Fibroblast of lung (primary cell): ENCODE measurements at regions not wholly inside any gene's neighbourhood (a gene's known extent, or its start where the extent isn't known, plus 50 kb on each side); places are given as distances from the start of the nearest gene placed in this dataset.

Source experiments
- DNase-seq, 2 donors: peaks; one replicate each; pipeline versions ENCODE4 v3.0.0 to v3.0.0-alpha.2; 2010; ENCODE audit warnings: low read depth in 2 of 2
- H2AFZ ChIP-seq: 2 replicates; pipeline ENCODE4 v1.5.1; 2012; ENCODE audit warnings: low read length, control low read depth, inconsistent platforms
- H3K27ac ChIP-seq: 2 replicates; pipeline ENCODE4 v1.5.1; 2011; ENCODE audit warnings: low read length, control low read depth; ENCODE audit not compliant: insufficient read depth
- H3K27me3 ChIP-seq: 2 replicates; pipeline ENCODE4 v1.5.1; 2011; ENCODE audit warnings: mild to moderate bottlenecking, low read length; ENCODE audit not compliant: control insufficient read depth, insufficient read depth
- H3K36me3 ChIP-seq: 2 replicates; pipeline ENCODE4 v1.5.1; 2011; ENCODE audit warnings: low read length; ENCODE audit not compliant: control insufficient read depth, insufficient read depth
- H3K4me1 ChIP-seq: 2 replicates; pipeline ENCODE4 v1.5.1; 2011; ENCODE audit warnings: low read length; ENCODE audit not compliant: control insufficient read depth, insufficient read depth; ENCODE audit errors: extremely low read depth
- H3K4me2 ChIP-seq: 2 replicates; pipeline ENCODE4 v1.5.1; 2011; ENCODE audit warnings: low read length, control low read depth; ENCODE audit not compliant: insufficient read depth; ENCODE audit errors: extremely low read depth
- H3K4me3 ChIP-seq, 4 experiments: fragments of 200-600 bp in 1 of 4; sonication (generic) in 1 of 4; replicated peaks in 1 of 4; 2 replicates each; pipeline ENCODE4 v1.5.1; 2011 to 2016; ENCODE audit warnings: low read length in 4 of 4, low read depth in 3 of 4, mild to moderate bottlenecking in 3 of 4, control low read depth in 2 of 4, inconsistent platforms in 1 of 4, mixed read lengths in 1 of 4; ENCODE audit not compliant: insufficient read depth in 1 of 4; ENCODE audit errors: control extremely low read depth in 1 of 4
- H3K79me2 ChIP-seq: 2 replicates; pipeline ENCODE4 v1.5.1; 2012; ENCODE audit warnings: mild to moderate bottlenecking, low read length, inconsistent platforms; ENCODE audit not compliant: control insufficient read depth, insufficient read depth
- H3K9ac ChIP-seq: 2 replicates; pipeline ENCODE4 v1.5.1; 2011; ENCODE audit warnings: mild to moderate bottlenecking, low read length, control low read depth; ENCODE audit not compliant: insufficient read depth
- H3K9me3 ChIP-seq: 2 replicates; pipeline ENCODE4 v1.5.1; 2012; ENCODE audit warnings: low read depth, low read length; ENCODE audit not compliant: control insufficient read depth, insufficient read depth
- H4K20me1 ChIP-seq: 2 replicates; pipeline ENCODE4 v1.5.1; 2011; ENCODE audit warnings: low read length; ENCODE audit not compliant: control insufficient read depth, insufficient read depth; ENCODE audit errors: extremely low read depth
- EZH2 ChIP-seq: IDR thresholded peaks from 2 replicates; pipeline ENCODE4 v1.5.1; 2012; ENCODE audit warnings: low read length, control low read depth, mild to moderate bottlenecking; ENCODE audit errors: missing control alignments
- TF ChIP-seq, protein P1 (sequence below), 2 donors: IDR thresholded peaks in 1 of 2; conservative IDR thresholded peaks in 1 of 2; 1 replicate in 1 of 2; 2 replicates in 1 of 2; pipeline ENCODE4 v1.5.1; 2011 to 2012; ENCODE audit warnings: low read length in 2 of 2, control low read depth in 1 of 2, inconsistent platforms in 1 of 2, low read depth in 1 of 2, mild to moderate bottlenecking in 1 of 2

DNA sequence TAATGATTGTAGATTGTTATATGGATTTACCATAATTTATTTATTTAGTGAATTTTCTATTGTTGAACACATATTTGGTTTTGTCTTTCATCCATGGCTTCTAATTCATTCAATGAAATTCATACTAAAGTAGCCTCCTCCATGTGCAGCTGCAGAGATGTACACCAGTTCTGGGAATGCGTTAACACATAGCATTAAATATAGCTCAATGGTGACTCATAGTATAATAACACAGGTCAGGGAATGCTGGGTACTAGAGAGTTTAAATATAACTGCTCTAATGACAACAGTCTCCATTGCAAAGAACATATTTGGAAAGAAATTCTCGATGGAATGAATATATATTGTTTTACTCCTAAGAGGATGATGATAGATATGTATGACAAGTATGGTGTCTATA, 1190.2 kb upstream of the NRXN1 start:
- no peak overlapping the region for H3K27ac ChIP-seq
- no peaks in the 10 kb centered on the region for H3K36me3 ChIP-seq
- no peaks in the 10 kb centered on the region for H3K9me3 ChIP-seq
- no peaks in the 10 kb centered on the region for H3K4me1 ChIP-seq
- no peak overlapping the region for H3K9ac ChIP-seq
- no peak for TF ChIP-seq EZH2
- TF ChIP-seq, protein P1, sequence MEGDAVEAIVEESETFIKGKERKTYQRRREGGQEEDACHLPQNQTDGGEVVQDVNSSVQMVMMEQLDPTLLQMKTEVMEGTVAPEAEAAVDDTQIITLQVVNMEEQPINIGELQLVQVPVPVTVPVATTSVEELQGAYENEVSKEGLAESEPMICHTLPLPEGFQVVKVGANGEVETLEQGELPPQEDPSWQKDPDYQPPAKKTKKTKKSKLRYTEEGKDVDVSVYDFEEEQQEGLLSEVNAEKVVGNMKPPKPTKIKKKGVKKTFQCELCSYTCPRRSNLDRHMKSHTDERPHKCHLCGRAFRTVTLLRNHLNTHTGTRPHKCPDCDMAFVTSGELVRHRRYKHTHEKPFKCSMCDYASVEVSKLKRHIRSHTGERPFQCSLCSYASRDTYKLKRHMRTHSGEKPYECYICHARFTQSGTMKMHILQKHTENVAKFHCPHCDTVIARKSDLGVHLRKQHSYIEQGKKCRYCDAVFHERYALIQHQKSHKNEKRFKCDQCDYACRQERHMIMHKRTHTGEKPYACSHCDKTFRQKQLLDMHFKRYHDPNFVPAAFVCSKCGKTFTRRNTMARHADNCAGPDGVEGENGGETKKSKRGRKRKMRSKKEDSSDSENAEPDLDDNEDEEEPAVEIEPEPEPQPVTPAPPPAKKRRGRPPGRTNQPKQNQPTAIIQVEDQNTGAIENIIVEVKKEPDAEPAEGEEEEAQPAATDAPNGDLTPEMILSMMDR (conservative IDR thresholded peaks at IDR 0.05 in 1 of 2, IDR thresholded peaks at IDR 0.05 in 1 of 2; ENCODE audit: low read depth in 1 of 2, low read length in 2 of 2): no peak
- no peak overlapping the region for H2AFZ ChIP-seq
- H3K79me2 ChIP-seq: no peaks in the 10 kb centered on the region
- H4K20me1 ChIP-seq: no peaks in the 10 kb centered on the region
- no peak overlapping the region for H3K4me2 ChIP-seq
- peak; percentile 59 to 64 for DNase-seq
- no peak overlapping the region for H3K4me3 ChIP-seq
- no peaks in the 10 kb centered on the region for H3K27me3 ChIP-seq

DNA sequence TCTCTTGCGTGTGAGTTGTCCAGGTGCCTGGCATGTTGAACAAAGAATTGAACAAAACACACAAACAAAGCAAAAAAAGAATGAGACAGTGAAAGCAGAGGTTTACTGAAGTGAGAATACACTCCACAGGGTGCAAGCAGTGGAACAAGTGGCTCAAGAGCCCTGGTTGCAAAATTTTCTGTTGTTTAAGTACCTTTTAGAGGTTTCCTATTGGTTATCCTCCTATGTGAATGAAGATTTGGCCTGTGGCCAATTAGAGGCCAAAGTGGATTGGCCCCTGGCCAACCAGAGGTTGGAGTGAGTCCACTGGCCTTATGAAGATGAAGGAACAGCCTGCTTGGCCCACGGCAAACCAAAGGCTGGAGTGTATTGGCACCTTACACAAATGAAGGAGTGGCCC, 1188.5 kb upstream of the NRXN1 start:
- Histone ChIP-seq H4K20me1 (no peaks in the 10 kb centered on the region), H3K79me2 (no peaks in the 10 kb centered on the region), H3K9me3 (no peaks in the 10 kb centered on the region), H3K36me3 (no peaks in the 10 kb centered on the region), H3K4me2 (no peak overlapping the region), H3K4me1 (no peaks in the 10 kb centered on the region), H3K27me3 (no peaks in the 10 kb centered on the region), H3K27ac (no peak overlapping the region), H2AFZ (no peak overlapping the region), H3K9ac (no peak overlapping the region), H3K4me3 (no peak overlapping the region)
- DNase-seq: no peak
- TF ChIP-seq, protein P1 (conservative IDR thresholded peaks at IDR 0.05 in 1 of 2, IDR thresholded peaks at IDR 0.05 in 1 of 2; ENCODE audit: low read depth in 1 of 2, low read length in 2 of 2): no peak
- no peak for TF ChIP-seq EZH2

DNA sequence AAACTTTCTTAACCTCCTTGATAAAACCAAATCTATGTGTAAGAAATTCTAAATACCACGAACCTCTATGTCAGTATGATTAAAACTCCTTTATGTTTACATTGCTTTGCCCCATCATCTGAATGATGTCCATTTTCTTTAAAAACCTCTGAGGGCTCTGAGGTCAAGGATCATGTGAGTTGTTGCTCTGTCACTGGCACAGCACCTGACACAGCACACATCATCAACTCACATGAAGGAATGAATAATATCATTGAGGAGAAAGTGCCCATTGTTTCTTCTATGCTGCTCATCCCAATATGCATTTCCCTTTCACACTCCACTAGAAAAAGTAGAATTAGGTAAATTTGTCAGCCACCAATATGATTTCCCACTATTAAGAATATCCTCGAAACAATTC, 1178.7 kb upstream of the NRXN1 start:
- no peak for DNase-seq
- H3K36me3 ChIP-seq: no peaks in the 10 kb centered on the region

More for the DNA sequence above, 1178.7 kb upstream of the NRXN1 start:
- Histone ChIP-seq H3K9ac (no peak overlapping the region), H3K9me3 (no peaks in the 10 kb centered on the region), H3K4me3 (no peak overlapping the region), H2AFZ (no peak overlapping the region), H3K27ac (no peak overlapping the region), H4K20me1 (no peaks in the 10 kb centered on the region), H3K79me2 (no peaks in the 10 kb centered on the region), H3K4me2 (no peak overlapping the region), H3K4me1 (no peaks in the 10 kb centered on the region), H3K27me3 (no peaks in the 10 kb centered on the region)
- no peak for TF ChIP-seq EZH2
- TF ChIP-seq, protein P1 (conservative IDR thresholded peaks at IDR 0.05 in 1 of 2, IDR thresholded peaks at IDR 0.05 in 1 of 2; ENCODE audit: low read depth in 1 of 2, low read length in 2 of 2): no peak
